AG04450 (cell line): ENCODE measurements at regions not wholly inside any gene's neighbourhood (a gene's known extent, or its start where the extent isn't known, plus 50 kb on each side); places are given as distances from the start of the nearest gene placed in this dataset.

Experiments
- CTCF ChIA-PET: fragments of 300-600, 350-600 bp; formaldehyde crosslinking; extraction: SDS; loops from one replicate; lab custom pipeline; 2022; ENCODE audit warnings: antibody characterized with exemption, inconsistent platforms; lab: Charles Lee
- POLR2A ChIA-PET: fragments of 350-600 bp; formaldehyde crosslinking; extraction: SDS; loops from one replicate; lab custom pipeline; 2021; ENCODE audit warnings: antibody characterized with exemption, inconsistent platforms; lab: Yijun Ruan, JAX
- DNase-seq: peaks from one replicate; pipeline ENCODE4 v3.0.0-alpha.2; 2011; ENCODE audit warnings: low read depth, low spot score
- H3K27ac ChIP-seq: one replicate; pipeline ENCODE4 v1.5.1; 2012; ENCODE audit warnings: low read depth, low read length, control low read depth
- H3K27me3 ChIP-seq: one replicate; pipeline ENCODE4 v1.6.0; 2012; ENCODE audit warnings: low read length; ENCODE audit not compliant: control insufficient read depth, insufficient read depth
- H3K4me3 ChIP-seq: 2 replicates; pipeline ENCODE4 v1.5.1; 2011; ENCODE audit warnings: mild to moderate bottlenecking, low read depth, low read length, control low read depth
- H3K9me3 ChIP-seq: 2 replicates; pipeline ENCODE4 v1.5.1; 2012; ENCODE audit warnings: low read length; ENCODE audit not compliant: control insufficient read depth, insufficient read depth
- TF ChIP-seq, protein P1 (sequence below): IDR thresholded peaks from 2 replicates; pipeline ENCODE4 v1.5.1; 2011; ENCODE audit warnings: low read depth, low read length, control low read depth, inconsistent platforms

GRCh38 chr10:27599546-27599945, 95.4 kb downstream of the RAB18 start:
- CTCF ChIA-PET = no interaction called here
- H3K9me3 ChIP-seq = no peaks in the 10 kb centered on the region
- H3K4me3 ChIP-seq = no peak overlapping the region
- no peaks in the 10 kb centered on the region for H3K27me3 ChIP-seq
- TF ChIP-seq, protein P1, sequence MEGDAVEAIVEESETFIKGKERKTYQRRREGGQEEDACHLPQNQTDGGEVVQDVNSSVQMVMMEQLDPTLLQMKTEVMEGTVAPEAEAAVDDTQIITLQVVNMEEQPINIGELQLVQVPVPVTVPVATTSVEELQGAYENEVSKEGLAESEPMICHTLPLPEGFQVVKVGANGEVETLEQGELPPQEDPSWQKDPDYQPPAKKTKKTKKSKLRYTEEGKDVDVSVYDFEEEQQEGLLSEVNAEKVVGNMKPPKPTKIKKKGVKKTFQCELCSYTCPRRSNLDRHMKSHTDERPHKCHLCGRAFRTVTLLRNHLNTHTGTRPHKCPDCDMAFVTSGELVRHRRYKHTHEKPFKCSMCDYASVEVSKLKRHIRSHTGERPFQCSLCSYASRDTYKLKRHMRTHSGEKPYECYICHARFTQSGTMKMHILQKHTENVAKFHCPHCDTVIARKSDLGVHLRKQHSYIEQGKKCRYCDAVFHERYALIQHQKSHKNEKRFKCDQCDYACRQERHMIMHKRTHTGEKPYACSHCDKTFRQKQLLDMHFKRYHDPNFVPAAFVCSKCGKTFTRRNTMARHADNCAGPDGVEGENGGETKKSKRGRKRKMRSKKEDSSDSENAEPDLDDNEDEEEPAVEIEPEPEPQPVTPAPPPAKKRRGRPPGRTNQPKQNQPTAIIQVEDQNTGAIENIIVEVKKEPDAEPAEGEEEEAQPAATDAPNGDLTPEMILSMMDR = no peak
- DNase-seq = no peak
- no peak overlapping the region for H3K27ac ChIP-seq
- POLR2A ChIA-PET = no interaction called here

DNA sequence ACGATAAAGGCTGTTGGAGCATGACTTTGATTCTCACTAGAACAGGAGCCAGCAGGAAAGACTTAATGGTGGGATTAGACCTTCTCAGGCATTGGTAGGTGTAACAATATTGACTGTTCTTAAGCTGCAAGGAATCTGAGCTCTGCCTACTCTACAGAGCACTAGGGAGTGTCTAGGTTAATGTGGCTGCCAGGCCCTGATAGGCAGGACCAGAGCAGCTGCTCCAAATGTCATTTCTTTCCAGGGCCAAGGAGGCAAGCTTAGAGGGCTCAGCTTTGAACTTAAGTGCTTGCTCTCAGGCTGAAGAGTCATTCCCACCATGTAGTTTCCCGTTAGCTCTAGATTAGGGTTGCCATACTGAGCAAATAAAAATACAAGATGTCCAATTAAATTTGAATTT, 96.8 kb downstream of the RAB18 start:
- TF ChIP-seq, protein P1 = no peak
- H3K9me3 ChIP-seq = no peaks in the 10 kb centered on the region
- H3K27ac ChIP-seq = no peak overlapping the region
- no peaks in the 10 kb centered on the region for H3K27me3 ChIP-seq
- ChIA-PET CTCF (interaction anchor here (0.6 kb wide), 1 partner anchor 415 kb away, joined by 3 read pairs; no protein-coding TSS in a partner anchor), POLR2A (no interaction called here)
- no peak for DNase-seq
- no peak overlapping the region for H3K4me3 ChIP-seq

DNA sequence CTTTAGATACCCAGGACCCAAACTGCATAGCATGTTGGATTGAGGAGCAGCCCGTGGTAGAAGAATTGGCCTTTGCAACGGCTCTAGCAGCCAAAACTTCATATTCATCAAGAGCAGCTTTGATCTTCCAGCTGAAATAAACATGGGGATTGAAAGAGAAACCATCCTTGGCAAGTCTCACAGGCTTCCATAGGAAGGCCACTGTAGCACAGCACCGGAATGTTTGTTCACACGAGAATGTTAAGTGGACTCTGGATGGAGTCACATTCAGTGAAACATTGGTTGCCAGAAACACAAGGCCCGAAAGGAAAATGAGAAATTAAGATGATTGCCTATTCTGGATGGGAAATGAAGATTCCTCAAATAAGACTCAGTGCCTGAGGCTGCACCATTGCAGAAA, 97.4 kb downstream of the RAB18 start:
- ChIA-PET POLR2A (no interaction called here), CTCF (no interaction called here)
- no peaks in the 10 kb centered on the region for H3K9me3 ChIP-seq
- TF ChIP-seq, protein P1 = no peak
- no peak overlapping the region for H3K27ac ChIP-seq
- no peak for DNase-seq
- no peaks in the 10 kb centered on the region for H3K27me3 ChIP-seq
- no peak overlapping the region for H3K4me3 ChIP-seq

DNA sequence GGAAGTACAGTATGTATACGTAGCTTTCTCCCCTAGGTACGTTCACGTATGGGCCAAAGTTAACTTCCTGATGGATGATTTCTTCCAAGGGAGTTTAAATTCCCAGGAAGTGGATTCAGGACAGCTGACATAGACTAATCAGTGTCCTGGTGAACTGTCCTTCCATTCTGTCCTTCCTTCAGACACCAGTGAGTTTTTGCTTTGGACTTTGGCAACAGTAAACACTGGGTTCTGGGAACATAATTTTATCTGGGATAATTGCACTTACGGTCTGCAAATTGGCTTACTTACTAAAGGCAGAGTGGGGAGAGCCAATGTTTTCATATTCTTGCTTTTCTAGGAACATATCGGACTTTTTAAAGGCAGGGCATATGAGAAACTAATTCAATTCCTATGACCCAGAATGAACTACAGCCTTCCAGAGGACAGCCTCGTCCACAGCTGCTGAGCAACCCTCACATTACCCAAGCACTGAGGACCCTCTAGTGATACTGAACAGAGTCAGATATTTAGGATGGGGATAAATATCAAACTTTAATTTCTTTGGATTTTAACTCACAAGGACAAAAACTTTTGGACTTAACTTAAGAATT, 97.9 kb downstream of the RAB18 start:
- Histone ChIP-seq H3K27ac (no peak overlapping the region), H3K9me3 (no peaks in the 10 kb centered on the region), H3K4me3 (no peak overlapping the region), H3K27me3 (no peaks in the 10 kb centered on the region)
- DNase-seq = no peak
- CTCF ChIA-PET = no interaction called here
- POLR2A ChIA-PET = no interaction called here
- TF ChIP-seq, protein P1 = no peak

DNA sequence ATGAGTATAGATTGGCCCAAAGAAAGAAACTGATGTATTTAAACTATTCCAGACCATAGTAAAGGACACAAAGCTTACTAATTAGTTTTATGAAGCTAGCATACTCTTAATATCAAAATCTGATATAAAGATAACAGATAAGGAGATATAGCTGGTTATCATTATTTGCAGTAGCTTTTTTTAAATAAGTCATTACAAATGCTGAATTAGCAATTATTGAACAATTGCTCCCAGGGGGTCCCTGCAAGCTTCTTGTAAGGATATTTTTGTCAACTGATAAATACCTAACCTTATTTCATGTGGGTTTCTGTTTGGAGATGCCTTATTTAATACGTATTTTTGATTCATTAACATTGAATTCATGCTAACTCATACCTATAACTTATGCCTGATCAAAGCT, 99.0 kb downstream of the RAB18 start:
- TF ChIP-seq, protein P1 = no peak
- DNase-seq = no peak
- Histone ChIP-seq H3K4me3 (no peak overlapping the region), H3K27ac (no peak overlapping the region), H3K9me3 (no peaks in the 10 kb centered on the region), H3K27me3 (no peaks in the 10 kb centered on the region)
- CTCF ChIA-PET = interaction anchor here (1.2 kb wide), 1 partner anchor 45 kb away, joined by 4 read pairs; no protein-coding TSS in a partner anchor
- POLR2A ChIA-PET = no interaction called here
